Testis (tissue), 2 donors: ENCODE measurements at regions not wholly inside any gene's neighbourhood (a gene's known extent, or its start where the extent isn't known, plus 50 kb on each side); places are given as distances from the start of the nearest gene placed in this dataset.

Experiments
- CTCF ChIP-seq, 3 experiments: fragments of 450-650 bp in 2 of 3; fragments of 200-600 bp in 1 of 3; sonication (generic) in 1 of 3; IDR thresholded peaks; one replicate each; pipeline ENCODE4 v1.5.1; 2016 to 2019; ENCODE audit warnings: antibody characterized with exemption in 3 of 3, mild to moderate bottlenecking in 2 of 3, moderate library complexity in 1 of 3
- POLR2A ChIP-seq: fragments of 450-650 bp; IDR thresholded peaks from one replicate; pipeline ENCODE4 v1.6.1; 2017; ENCODE audit warnings: antibody characterized with exemption, mild to moderate bottlenecking, moderate library complexity

GRCh38 chr6:165055231-165055630, 254.2 kb downstream of the C6orf118 start:
- no peak for TF ChIP-seq CTCF (IDR thresholded peaks at IDR 0.05)
- no peak for TF ChIP-seq POLR2A
